ENCODE measurements at regions not wholly inside any gene's neighbourhood (a gene's known extent, or its start where the extent isn't known, plus 50 kb on each side); places are given as distances from the start of the nearest gene placed in this dataset.

DNA sequence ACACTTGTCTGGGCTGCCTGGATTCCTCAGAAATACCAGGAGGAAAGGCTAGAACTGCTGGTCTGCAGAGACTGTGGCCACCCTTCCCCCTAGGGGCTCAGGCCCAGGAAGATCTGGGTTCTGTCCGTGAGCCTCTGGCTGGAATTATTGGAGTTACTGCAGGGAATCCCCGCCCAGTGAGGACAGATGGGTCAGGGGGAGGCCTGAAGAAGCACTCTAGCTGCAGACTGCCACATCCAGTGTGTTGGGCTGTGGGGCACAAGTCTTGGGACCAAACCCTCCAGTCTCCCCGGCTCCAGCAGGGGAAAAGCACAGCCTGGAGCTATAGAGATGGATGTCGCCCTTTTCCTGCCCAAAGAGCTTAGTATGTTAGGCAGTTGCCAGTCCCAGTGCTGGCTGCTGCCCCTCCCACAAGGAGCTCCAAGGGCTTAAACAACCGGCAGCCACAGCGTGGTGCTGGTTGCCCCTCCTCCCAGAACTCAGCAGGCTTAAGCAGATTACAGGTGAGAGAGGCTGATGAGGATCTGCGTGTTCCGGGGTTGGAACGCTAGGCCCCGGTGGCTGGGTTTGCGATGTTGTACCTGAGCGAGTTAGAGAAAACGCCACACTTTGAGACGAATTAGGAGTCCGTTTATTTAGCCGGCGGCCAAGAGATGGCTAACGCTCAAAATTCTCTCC lies 255.5 kb upstream of the LRRC7 start:
- H3K36me3 Mint-ChIP-seq (ENCODE audit: low read depth): no peaks in the 10 kb centered on the region
- CTCF ChIA-PET: no interaction called here
- no peak overlapping the region for H3K27ac Mint-ChIP-seq
- no peaks in the 10 kb centered on the region for H3K4me1 Mint-ChIP-seq
- peaks cover 2% of the 10 kb centered on the region for H3K9me3 Mint-ChIP-seq
- POLR2A ChIA-PET: no interaction called here
- no peaks in the 10 kb centered on the region for H3K27me3 Mint-ChIP-seq
- no peak overlapping the region for H3K4me3 Mint-ChIP-seq
- DNase-seq: no peak

DNA sequence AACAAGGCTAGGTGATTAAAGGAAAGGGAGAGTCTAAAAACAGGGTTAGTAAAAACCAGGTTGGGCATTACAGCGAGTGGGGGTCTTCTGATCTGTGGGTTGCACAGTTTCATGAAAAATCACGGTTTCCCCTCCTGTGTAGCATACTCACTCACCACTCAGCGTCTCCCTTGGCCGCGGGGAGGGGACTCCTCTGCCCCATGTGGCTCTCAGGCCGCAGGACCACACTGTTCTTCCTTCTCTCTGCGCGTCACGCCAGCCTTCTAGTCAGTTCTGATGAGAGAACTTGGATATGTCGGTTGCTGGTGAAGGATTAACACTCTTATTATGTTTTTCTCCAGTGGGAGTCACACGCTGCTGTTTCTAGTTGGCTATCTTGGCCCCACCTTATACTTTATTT lies 254.6 kb upstream of the LRRC7 start:
- no peak for DNase-seq
- POLR2A ChIA-PET: no interaction called here

DNA sequence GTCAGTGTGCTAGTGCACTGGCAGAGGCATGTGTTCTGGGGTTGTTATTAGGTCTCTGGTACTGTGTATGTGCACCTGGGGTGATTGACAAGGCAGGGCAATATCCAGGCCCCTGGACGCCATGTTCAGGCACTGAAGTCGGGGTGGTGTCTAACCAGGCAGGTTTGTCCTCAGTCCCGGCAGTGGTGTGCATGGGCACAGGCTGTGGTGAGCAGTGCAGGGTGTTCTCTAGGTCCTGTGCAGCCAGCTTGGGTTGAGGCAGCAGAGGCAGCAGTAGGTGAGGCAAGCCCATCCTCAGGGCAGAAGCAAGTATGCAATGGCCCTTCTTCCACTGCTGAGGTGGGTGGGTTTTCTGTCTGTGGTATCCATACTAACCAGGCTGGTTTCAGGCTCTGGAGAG lies 252.3 kb upstream of the LRRC7 start:
- H3K9me3 Mint-ChIP-seq: peaks cover 2% of the 10 kb centered on the region
- ChIA-PET POLR2A (no interaction called here), CTCF (no interaction called here)
- no peaks in the 10 kb centered on the region for H3K4me1 Mint-ChIP-seq
- no peaks in the 10 kb centered on the region for H3K36me3 Mint-ChIP-seq (ENCODE audit: low read depth)
- H3K27ac Mint-ChIP-seq: no peak overlapping the region
- DNase-seq: no peak
- no peak overlapping the region for H3K4me3 Mint-ChIP-seq
- H3K27me3 Mint-ChIP-seq: no peaks in the 10 kb centered on the region

More for the DNA sequence above, 254.6 kb upstream of the LRRC7 start:
- H3K36me3 Mint-ChIP-seq (ENCODE audit: low read depth): no peaks in the 10 kb centered on the region
- H3K27ac Mint-ChIP-seq: no peak overlapping the region
- H3K9me3 Mint-ChIP-seq: peaks cover 2% of the 10 kb centered on the region
- CTCF ChIA-PET: no interaction called here
- no peak overlapping the region for H3K4me3 Mint-ChIP-seq
- H3K4me1 Mint-ChIP-seq: no peaks in the 10 kb centered on the region
- H3K27me3 Mint-ChIP-seq: no peaks in the 10 kb centered on the region

DNA sequence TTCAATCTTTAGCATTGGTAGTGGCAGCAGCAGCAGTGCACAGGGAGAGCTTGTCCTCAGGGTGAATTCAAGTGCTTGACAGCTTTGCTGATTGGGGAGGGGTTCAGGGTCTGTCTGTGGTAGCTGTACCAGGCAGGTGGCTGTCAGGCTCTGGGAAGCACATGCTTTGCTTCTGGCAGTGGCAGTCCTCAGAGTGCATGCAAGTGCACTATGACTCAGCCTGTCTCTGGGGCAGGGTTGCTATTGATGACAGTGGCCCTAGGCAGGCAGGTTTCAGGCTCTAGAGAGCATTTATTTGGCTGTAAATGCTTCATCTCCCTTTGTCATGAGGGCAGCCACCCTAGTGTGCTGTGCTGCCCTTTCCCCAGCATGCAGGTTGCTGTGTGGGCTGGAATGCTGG lies 251.9 kb upstream of the LRRC7 start:
- no peak for DNase-seq
- no peaks in the 10 kb centered on the region for H3K4me1 Mint-ChIP-seq
- no peaks in the 10 kb centered on the region for H3K27me3 Mint-ChIP-seq
- no peak overlapping the region for H3K4me3 Mint-ChIP-seq
- POLR2A ChIA-PET: no interaction called here
- no peak overlapping the region for H3K27ac Mint-ChIP-seq
- H3K36me3 Mint-ChIP-seq (ENCODE audit: low read depth): no peaks in the 10 kb centered on the region
- H3K9me3 Mint-ChIP-seq: peaks cover 2% of the 10 kb centered on the region
- CTCF ChIA-PET: no interaction called here

DNA sequence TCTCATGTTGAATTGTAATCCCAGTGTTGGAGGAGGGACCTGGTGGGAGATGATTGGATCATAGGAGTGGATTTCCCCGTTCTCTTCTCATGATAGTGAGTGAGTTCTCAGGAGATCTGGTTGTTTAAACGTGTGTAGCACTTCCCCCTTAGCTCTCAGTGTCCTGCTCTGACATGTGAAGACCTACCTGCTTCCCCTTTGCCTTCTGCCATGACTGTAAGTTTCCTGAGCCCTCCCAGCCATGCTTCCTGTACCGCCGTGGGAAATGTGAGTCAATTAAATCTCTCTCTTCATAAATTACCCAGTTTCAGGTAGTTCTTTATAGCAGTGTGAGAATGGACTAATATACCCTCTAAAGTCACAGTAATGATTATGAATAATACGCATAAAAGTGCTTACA lies 248.4 kb upstream of the LRRC7 start:
- Mint-ChIP-seq H3K27ac (no peak overlapping the region), H3K36me3 (ENCODE audit: low read depth) (no peaks in the 10 kb centered on the region), H3K4me3 (no peak overlapping the region), H3K27me3 (no peaks in the 10 kb centered on the region), H3K9me3 (no peaks in the 10 kb centered on the region), H3K4me1 (no peaks in the 10 kb centered on the region)
- no peak for DNase-seq
- POLR2A ChIA-PET: no interaction called here
- CTCF ChIA-PET: no interaction called here

DNA sequence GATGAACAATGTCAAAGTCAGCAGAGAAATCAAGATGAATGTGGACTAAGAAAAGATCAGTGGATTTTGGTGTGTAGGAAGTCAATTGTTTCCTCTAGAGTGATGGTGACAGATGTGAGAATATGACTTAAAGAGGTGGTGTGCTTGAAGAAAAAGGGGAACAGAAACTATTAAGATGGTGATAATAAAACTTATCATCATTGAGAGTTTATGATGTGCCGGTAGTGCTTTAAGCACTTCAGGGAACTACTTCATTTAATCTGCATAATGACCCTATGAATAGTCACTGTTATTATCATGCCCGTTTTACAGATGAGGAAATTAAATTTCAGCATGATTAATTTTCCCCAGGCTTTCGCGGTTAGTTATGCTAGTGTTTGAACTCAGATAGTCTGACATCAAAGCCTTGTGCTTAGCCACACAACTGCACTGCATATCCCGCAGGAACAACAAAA lies 246.9 kb upstream of the LRRC7 start:
- no peak for DNase-seq
- H3K36me3 Mint-ChIP-seq (ENCODE audit: low read depth): no peaks in the 10 kb centered on the region
- no peaks in the 10 kb centered on the region for H3K4me1 Mint-ChIP-seq
- no peaks in the 10 kb centered on the region for H3K27me3 Mint-ChIP-seq
- no peaks in the 10 kb centered on the region for H3K9me3 Mint-ChIP-seq
- ChIA-PET CTCF (no interaction called here), POLR2A (no interaction called here)
- no peak overlapping the region for H3K27ac Mint-ChIP-seq
- H3K4me3 Mint-ChIP-seq: no peak overlapping the region

DNA sequence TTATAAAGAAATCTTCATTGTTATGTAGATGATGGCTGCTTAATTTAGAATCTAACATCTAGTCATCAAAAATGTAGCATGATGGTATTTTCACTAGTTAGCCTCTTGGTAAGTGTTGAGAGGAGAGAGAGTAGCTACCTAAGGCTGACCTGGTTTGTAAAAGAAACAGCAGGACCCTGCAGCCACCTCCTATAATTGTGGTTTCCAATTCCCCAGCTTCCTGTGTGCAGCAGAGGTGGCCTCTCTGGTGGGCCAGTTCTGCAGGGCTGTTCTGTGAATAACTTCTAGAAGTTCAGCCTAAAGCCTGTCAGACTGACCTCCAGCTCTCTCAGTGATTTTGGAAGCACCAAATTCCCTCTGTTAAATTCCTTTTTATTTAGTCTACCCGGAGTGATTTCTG lies 246.4 kb upstream of the LRRC7 start:
- no peak overlapping the region for H3K27ac Mint-ChIP-seq
- POLR2A ChIA-PET: no interaction called here
- H3K9me3 Mint-ChIP-seq: no peaks in the 10 kb centered on the region
- CTCF ChIA-PET: no interaction called here
- H3K4me3 Mint-ChIP-seq: no peak overlapping the region
- DNase-seq: no peak
- no peaks in the 10 kb centered on the region for H3K27me3 Mint-ChIP-seq
- H3K4me1 Mint-ChIP-seq: no peaks in the 10 kb centered on the region
- H3K36me3 Mint-ChIP-seq (ENCODE audit: low read depth): no peaks in the 10 kb centered on the region

DNA sequence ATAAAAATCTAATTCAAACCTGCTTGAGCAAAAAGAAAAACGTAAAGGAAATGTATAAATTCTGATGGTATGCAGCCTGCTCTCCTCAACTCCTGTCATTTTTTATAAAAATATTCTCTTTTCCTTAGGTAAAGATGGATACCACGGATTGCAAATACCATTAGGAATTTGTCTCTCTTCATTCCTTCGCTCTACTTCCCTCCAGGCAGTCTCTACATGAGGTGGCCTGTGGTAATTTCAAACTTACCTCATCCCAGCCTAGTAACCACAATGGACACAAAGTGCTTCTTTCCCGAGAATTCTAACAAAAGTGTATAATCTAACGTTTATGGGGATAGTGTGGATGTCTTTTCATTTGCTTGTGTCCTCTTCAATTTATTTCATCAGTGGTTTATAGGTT lies 239.5 kb upstream of the LRRC7 start:
- CTCF ChIA-PET: no interaction called here
- H3K9me3 Mint-ChIP-seq: peaks cover 2% of the 10 kb centered on the region

DNA sequence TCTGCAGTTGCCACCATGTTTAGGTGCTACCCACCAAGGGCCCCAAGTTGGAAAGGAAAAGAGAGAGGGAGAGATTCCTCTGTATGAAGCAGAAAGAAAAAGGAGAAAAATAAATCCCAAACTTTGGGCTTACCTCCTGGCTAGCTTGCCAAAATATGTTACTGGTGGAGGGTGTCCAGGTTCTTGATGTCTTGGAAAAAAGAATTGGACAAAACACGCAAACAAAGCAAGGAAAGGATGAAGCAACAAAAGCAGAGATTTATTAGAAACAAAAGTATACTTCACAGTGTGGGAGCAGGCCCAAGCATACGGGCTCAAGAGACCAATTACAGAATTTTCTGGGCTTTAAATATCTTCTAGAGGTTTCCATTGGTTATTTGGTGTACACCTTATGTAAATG lies 204.5 kb upstream of the LRRC7 start:
- Mint-ChIP-seq H3K36me3 (ENCODE audit: low read depth) (no peaks in the 10 kb centered on the region), H3K9me3 (no peaks in the 10 kb centered on the region), H3K27ac (no peak overlapping the region), H3K4me3 (no peak overlapping the region), H3K4me1 (no peaks in the 10 kb centered on the region), H3K27me3 (no peaks in the 10 kb centered on the region)
- CTCF ChIA-PET: interaction anchor here (1.2 kb wide), 1 partner anchor 17 kb away, joined by 3 read pairs; no protein-coding TSS in a partner anchor
- POLR2A ChIA-PET: no interaction called here
- no peak for DNase-seq

More for the DNA sequence above, 239.5 kb upstream of the LRRC7 start:
- Mint-ChIP-seq H3K27me3 (no peaks in the 10 kb centered on the region), H3K36me3 (ENCODE audit: low read depth) (no peaks in the 10 kb centered on the region), H3K4me1 (no peaks in the 10 kb centered on the region), H3K27ac (no peak overlapping the region), H3K4me3 (no peak overlapping the region)
- no peak for DNase-seq
- POLR2A ChIA-PET: no interaction called here

DNA sequence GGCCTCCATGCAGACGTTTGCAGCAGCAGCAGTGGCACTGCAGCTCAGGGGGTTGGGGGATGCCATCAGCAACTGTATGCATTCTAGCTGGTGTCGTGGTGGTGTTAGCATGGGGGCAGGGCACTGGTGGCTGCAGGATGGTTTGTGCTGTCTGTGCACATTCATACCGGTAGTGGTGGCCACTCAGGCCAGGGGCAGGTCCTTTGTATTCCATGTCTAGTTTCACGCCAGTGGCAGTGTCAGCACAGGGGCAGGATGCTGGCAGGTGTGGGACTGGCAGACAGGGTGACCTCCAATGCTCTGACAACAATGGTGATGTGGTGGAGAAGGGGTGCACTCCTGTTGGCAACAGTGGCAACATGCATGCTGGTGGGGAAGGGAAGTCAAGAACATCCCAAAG lies 194.2 kb upstream of the LRRC7 start:
- POLR2A ChIA-PET: no interaction called here
- Mint-ChIP-seq H3K4me3 (no peak overlapping the region), H3K27me3 (no peaks in the 10 kb centered on the region), H3K4me1 (no peaks in the 10 kb centered on the region), H3K36me3 (ENCODE audit: low read depth) (no peaks in the 10 kb centered on the region), H3K9me3 (peaks cover 7% of the 10 kb centered on the region), H3K27ac (no peak overlapping the region)
- CTCF ChIA-PET: no interaction called here
- DNase-seq: no peak

DNA sequence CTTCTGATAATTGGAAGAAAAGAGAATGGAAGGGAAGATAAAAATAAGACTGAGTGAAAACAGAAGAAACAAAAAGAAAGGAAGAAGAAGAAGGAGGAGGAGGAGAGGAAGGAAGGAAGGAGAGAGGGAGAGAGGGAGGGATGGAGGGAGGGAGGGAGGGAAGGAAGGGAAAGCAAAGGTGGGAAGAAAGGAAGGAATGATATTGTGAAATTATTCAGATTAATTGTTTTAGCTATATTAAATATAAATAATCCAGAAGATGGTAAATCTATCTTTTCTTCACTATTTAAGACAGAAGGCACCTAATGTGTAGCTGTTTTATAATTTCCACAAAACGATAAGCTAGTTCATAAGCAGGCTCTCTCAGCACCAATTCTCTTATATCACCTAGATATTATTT lies 191.3 kb upstream of the LRRC7 start:
- no peak overlapping the region for H3K4me3 Mint-ChIP-seq
- peaks cover 3% of the 10 kb centered on the region for H3K9me3 Mint-ChIP-seq
- no peak overlapping the region for H3K27ac Mint-ChIP-seq
- no peaks in the 10 kb centered on the region for H3K27me3 Mint-ChIP-seq
- POLR2A ChIA-PET: no interaction called here
- DNase-seq: no peak
- H3K36me3 Mint-ChIP-seq (ENCODE audit: low read depth): no peaks in the 10 kb centered on the region
- CTCF ChIA-PET: no interaction called here
- H3K4me1 Mint-ChIP-seq: no peaks in the 10 kb centered on the region

DNA sequence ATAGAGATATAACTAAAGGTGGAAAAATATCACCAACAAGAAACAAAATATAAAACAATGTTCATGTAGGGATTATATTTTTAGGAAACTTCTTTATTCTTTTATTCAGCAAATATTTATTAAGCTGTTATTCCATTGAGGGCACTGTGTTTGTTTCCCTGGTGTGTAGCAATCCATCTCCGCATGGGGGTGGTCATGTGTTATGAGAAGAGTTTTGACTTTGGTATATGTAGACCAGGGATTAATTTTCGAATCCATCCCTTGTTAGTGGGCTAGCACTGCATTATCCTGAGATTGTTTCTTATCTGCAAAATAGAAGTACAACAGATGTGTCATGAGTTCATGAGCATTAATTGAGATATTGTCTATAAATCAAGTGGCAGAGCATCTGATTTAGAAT lies 190.2 kb upstream of the LRRC7 start:
- CTCF ChIA-PET: no interaction called here
- Mint-ChIP-seq H3K9me3 (peaks cover 3% of the 10 kb centered on the region), H3K27ac (no peak overlapping the region), H3K27me3 (no peaks in the 10 kb centered on the region), H3K4me1 (no peaks in the 10 kb centered on the region), H3K4me3 (no peak overlapping the region), H3K36me3 (ENCODE audit: low read depth) (no peaks in the 10 kb centered on the region)
- POLR2A ChIA-PET: no interaction called here
- no peak for DNase-seq

DNA sequence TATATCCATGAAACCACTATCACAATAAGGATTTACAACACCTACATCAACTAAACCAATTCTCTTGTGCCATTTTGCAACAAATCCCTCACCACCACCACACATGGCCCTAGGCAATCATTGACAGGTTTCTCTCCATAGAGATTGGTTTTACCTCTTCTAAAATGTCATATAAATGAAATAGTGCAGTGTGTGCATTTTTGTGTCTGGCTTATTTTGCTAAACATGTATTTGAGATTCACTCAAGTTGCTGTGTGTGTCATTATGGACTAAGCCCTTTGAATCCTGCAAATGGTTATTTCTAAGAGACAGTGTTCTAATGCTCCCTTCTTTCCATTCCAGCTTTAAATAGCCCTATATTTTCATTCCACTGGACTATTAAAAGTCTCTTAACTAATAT lies 179.7 kb upstream of the LRRC7 start:
- Mint-ChIP-seq H3K4me1 (no peaks in the 10 kb centered on the region), H3K27me3 (no peaks in the 10 kb centered on the region), H3K27ac (no peak overlapping the region), H3K9me3 (peaks cover 6% of the 10 kb centered on the region), H3K36me3 (ENCODE audit: low read depth) (no peaks in the 10 kb centered on the region), H3K4me3 (no peak overlapping the region)
- ChIA-PET CTCF (no interaction called here), POLR2A (no interaction called here)
- DNase-seq: no peak

DNA sequence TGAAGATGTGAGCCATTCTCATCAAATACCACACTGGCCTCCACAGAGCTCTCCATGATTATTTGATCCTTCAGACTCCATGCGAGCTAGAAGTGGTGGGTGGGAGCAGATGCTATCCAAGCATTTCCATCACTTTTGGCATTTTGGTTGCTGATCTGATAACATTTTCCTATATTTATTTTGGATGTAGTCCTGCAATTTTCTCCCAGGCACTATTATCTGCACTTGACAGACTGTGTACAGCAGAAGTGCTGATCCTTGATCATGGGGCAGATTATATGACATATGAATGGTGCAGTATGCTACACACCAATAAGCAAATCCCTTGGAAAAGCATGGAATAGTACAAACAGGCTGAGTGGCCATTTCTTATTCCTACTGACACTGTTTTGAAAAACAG lies 167.6 kb upstream of the LRRC7 start:
- CTCF ChIA-PET: no interaction called here
- POLR2A ChIA-PET: no interaction called here
- Mint-ChIP-seq H3K4me3 (no peak overlapping the region), H3K9me3 (peaks cover 6% of the 10 kb centered on the region), H3K27me3 (no peaks in the 10 kb centered on the region), H3K36me3 (ENCODE audit: low read depth) (no peaks in the 10 kb centered on the region), H3K4me1 (no peaks in the 10 kb centered on the region), H3K27ac (no peak overlapping the region)
- DNase-seq: no peak
